ENCODE measurements at regions not wholly inside any gene's neighbourhood (a gene's known extent, or its start where the extent isn't known, plus 50 kb on each side); places are given as distances from the start of the nearest gene placed in this dataset.

DNA sequence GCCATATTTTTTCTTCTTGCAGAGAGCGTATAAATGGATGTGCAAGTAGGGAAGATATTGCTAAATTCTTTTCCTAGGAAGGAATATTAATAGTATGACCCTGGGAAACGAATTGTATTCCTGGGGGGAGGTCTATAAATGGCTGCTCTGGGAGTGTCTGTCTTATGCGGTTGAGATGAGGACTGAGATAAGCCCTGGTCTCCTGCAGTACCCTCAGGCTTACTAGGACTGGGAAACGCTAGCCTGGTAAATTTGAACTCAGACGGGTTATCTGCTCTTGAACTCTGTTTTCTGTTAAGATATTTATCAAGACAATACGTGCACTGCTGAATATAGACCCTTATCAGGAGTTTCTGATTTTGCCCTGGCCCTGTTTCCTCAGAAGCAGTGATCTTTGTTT lies 1126.4 kb upstream of the C9orf72 start:
- TF ChIP-seq, protein P1, sequence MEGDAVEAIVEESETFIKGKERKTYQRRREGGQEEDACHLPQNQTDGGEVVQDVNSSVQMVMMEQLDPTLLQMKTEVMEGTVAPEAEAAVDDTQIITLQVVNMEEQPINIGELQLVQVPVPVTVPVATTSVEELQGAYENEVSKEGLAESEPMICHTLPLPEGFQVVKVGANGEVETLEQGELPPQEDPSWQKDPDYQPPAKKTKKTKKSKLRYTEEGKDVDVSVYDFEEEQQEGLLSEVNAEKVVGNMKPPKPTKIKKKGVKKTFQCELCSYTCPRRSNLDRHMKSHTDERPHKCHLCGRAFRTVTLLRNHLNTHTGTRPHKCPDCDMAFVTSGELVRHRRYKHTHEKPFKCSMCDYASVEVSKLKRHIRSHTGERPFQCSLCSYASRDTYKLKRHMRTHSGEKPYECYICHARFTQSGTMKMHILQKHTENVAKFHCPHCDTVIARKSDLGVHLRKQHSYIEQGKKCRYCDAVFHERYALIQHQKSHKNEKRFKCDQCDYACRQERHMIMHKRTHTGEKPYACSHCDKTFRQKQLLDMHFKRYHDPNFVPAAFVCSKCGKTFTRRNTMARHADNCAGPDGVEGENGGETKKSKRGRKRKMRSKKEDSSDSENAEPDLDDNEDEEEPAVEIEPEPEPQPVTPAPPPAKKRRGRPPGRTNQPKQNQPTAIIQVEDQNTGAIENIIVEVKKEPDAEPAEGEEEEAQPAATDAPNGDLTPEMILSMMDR (IDR thresholded peaks at IDR 0.05) = no peak
- TF ChIP-seq POLR2A (IDR thresholded peaks at IDR 0.05) = no peak
